Adrenal gland (tissue), 5 donors: ENCODE measurements at regions not wholly inside any gene's neighbourhood (a gene's known extent, or its start where the extent isn't known, plus 50 kb on each side); places are given as distances from the start of the nearest gene placed in this dataset.

Experiments
- POLR2A ChIP-seq, 2 donors: fragments of 450-650 bp; IDR thresholded peaks; one replicate each; pipeline ENCODE4 v1.6.1; 2017; ENCODE audit warnings: antibody characterized with exemption in 2 of 2, mild to moderate bottlenecking in 2 of 2, moderate library complexity in 1 of 2
- TF ChIP-seq, protein P1 (sequence below), 6 experiments: fragments of 450-650 bp in 4 of 6; fragments of 200-600 bp in 2 of 6; sonication (generic) in 1 of 6; IDR thresholded peaks; 1 replicate in 5 of 6; 2 replicates in 1 of 6; pipeline versions ENCODE4 v1.5.1 to v1.8.0; 2016 to 2021; ENCODE audit warnings: antibody characterized with exemption in 6 of 6, mild to moderate bottlenecking in 2 of 6, moderate library complexity in 1 of 6
- donor health status: DM: no; HTN: no; CAD: no.

GRCh38 chr20:40545478-40545877, 143.6 kb downstream of the MAFB start:
- TF ChIP-seq, protein P1, sequence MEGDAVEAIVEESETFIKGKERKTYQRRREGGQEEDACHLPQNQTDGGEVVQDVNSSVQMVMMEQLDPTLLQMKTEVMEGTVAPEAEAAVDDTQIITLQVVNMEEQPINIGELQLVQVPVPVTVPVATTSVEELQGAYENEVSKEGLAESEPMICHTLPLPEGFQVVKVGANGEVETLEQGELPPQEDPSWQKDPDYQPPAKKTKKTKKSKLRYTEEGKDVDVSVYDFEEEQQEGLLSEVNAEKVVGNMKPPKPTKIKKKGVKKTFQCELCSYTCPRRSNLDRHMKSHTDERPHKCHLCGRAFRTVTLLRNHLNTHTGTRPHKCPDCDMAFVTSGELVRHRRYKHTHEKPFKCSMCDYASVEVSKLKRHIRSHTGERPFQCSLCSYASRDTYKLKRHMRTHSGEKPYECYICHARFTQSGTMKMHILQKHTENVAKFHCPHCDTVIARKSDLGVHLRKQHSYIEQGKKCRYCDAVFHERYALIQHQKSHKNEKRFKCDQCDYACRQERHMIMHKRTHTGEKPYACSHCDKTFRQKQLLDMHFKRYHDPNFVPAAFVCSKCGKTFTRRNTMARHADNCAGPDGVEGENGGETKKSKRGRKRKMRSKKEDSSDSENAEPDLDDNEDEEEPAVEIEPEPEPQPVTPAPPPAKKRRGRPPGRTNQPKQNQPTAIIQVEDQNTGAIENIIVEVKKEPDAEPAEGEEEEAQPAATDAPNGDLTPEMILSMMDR (IDR thresholded peaks at IDR 0.05), result no peak
- no peak for TF ChIP-seq POLR2A (IDR thresholded peaks at IDR 0.05)
